ENCODE measurements at regions not wholly inside any gene's neighbourhood (a gene's known extent, or its start where the extent isn't known, plus 50 kb on each side); places are given as distances from the start of the nearest gene placed in this dataset.

- no peak for ATAC-seq
Measured at GRCh38 chr18:56508370-56509036, 129.9 kb downstream of the TXNL1 start.

GRCh38 chr18:56505971-56506370 is 132.4 kb downstream of the TXNL1 start:
- Histone ChIP-seq H3K9me3 (no peaks in the 10 kb centered on the region), H3K27ac (no peak overlapping the region), H3K36me3 (no peaks in the 10 kb centered on the region), H3K27me3 (no peaks in the 10 kb centered on the region), H3K4me3 (no peak overlapping the region), H3K4me1 (no peaks in the 10 kb centered on the region)
- DNase-seq = no peak
- no peak for TF ChIP-seq CTCF (IDR thresholded peaks at IDR 0.05)
- intact Hi-C loops (cut with DNase I) = no loop called here
- no peak for ATAC-seq

More at GRCh38 chr18:56508370-56509036, 129.9 kb downstream of the TXNL1 start:
- H3K4me1 ChIP-seq = no peaks in the 10 kb centered on the region
- intact Hi-C loops (cut with DNase I) = no loop called here
- no peak for DNase-seq
- H3K27me3 ChIP-seq = no peaks in the 10 kb centered on the region
- H3K4me3 ChIP-seq = no peak overlapping the region
- H3K9me3 ChIP-seq = no peaks in the 10 kb centered on the region
- no peaks in the 10 kb centered on the region for H3K36me3 ChIP-seq
- H3K27ac ChIP-seq = no peak overlapping the region
- TF ChIP-seq CTCF (IDR thresholded peaks at IDR 0.05) = no peak

GRCh38 chr18:56505293-56505692 is 133.1 kb downstream of the TXNL1 start:
- DNase-seq (no peak), ATAC-seq (no peak)
- no peak for TF ChIP-seq CTCF (IDR thresholded peaks at IDR 0.05)
- no peak overlapping the region for H3K27ac ChIP-seq
- intact Hi-C loops (cut with DNase I) = no loop called here
- H3K4me1 ChIP-seq = no peaks in the 10 kb centered on the region
- no peak overlapping the region for H3K4me3 ChIP-seq
- H3K36me3 ChIP-seq = no peaks in the 10 kb centered on the region
- no peaks in the 10 kb centered on the region for H3K9me3 ChIP-seq
- no peaks in the 10 kb centered on the region for H3K27me3 ChIP-seq

GRCh38 chr18:56501896-56502295 is 136.5 kb downstream of the TXNL1 start:
- intact Hi-C loops (cut with DNase I) = no loop called here
- Histone ChIP-seq H3K4me1 (no peaks in the 10 kb centered on the region), H3K36me3 (no peaks in the 10 kb centered on the region), H3K4me3 (no peak overlapping the region), H3K9me3 (no peaks in the 10 kb centered on the region), H3K27ac (no peak overlapping the region), H3K27me3 (no peaks in the 10 kb centered on the region)
- TF ChIP-seq CTCF (IDR thresholded peaks at IDR 0.05) = no peak
- ATAC-seq (no peak), DNase-seq (no peak)

- no peaks in the 10 kb centered on the region for H3K36me3 ChIP-seq
- no peak for TF ChIP-seq CTCF (IDR thresholded peaks at IDR 0.05)
- no peaks in the 10 kb centered on the region for H3K27me3 ChIP-seq
- ATAC-seq (no peak), DNase-seq (no peak)
- intact Hi-C loops (cut with DNase I) = no loop called here
- no peaks in the 10 kb centered on the region for H3K9me3 ChIP-seq
- no peak overlapping the region for H3K4me3 ChIP-seq
- H3K27ac ChIP-seq = no peak overlapping the region
- H3K4me1 ChIP-seq = no peaks in the 10 kb centered on the region
Measured at GRCh38 chr18:56495884-56496283, 142.5 kb downstream of the TXNL1 start.
